ENCODE measurements at regions not wholly inside any gene's neighbourhood (a gene's known extent, or its start where the extent isn't known, plus 50 kb on each side); places are given as distances from the start of the nearest gene placed in this dataset.

DNA sequence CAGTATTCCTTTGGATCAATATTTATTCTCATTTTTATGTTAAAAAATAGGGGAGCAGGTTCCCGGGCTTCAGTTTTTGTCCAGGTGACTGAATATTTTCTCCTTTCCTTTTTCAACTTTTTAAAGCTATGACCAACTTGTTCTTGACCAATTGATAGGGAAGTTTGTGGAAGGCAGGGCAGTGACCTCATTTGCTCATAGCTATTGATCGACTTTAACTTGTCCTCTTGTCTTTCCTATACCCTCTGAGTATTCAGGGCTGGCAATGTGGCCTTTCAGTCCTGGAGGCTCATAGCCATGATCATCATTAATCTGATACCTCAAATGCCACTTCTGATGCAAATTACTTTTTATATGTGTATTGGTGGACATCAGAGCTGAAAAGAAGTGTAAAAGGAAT lies 448.8 kb downstream of the KIF16B start:
- TF ChIP-seq CTCF (IDR thresholded peaks at IDR 0.05) (no peak), POLR2A (IDR thresholded peaks at IDR 0.05) (no peak)
